Upper lobe of left lung (tissue), 4 donors: ENCODE measurements at regions not wholly inside any gene's neighbourhood (a gene's known extent, or its start where the extent isn't known, plus 50 kb on each side); places are given as distances from the start of the nearest gene placed in this dataset.

Experiments used
- EP300 ChIP-seq, 4 donors: sonication (generic); formaldehyde crosslinking; IDR thresholded peaks; one replicate each; pipeline ENCODE4 v1.5.1; 2017; ENCODE audit warnings: antibody characterized with exemption in 4 of 4, control low read depth in 2 of 4
- POLR2A ChIP-seq, 4 donors: fragments of 450-650 bp; IDR thresholded peaks; one replicate each; pipeline ENCODE4 v1.5.1; 2016 to 2017; ENCODE audit warnings: antibody characterized with exemption in 4 of 4, mild to moderate bottlenecking in 2 of 4

DNA sequence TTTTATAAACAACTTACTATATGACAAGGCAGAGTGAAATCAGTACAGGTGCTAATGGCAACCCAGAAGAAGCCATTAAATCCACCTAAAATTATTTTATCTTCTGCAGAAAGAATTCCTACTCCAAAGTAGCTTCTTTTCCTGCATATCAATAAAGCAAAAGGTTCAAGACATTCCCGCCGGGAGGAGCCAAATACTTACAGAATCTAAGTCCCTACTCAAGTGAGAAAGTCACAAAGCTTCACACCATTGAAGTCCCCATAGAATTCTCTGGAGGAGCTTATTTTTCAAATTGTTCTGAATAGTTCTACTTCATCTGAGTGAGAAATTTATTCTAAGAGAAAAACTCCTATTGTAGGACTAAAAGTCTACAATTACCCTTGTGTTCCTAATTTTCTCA, 233.7 kb upstream of the HNRNPA3 start:
- TF ChIP-seq EP300 (IDR thresholded peaks at IDR 0.05) (no peak), POLR2A (IDR thresholded peaks at IDR 0.05) (no peak)
